ENCODE measurements at regions not wholly inside any gene's neighbourhood (a gene's known extent, or its start where the extent isn't known, plus 50 kb on each side); places are given as distances from the start of the nearest gene placed in this dataset.

GRCh38 chr18:55819448-55819847 is 231.5 kb upstream of the TCF4 start:
- Mint-ChIP-seq H3K4me3 (no peak overlapping the region), H3K36me3 (no peaks in the 10 kb centered on the region)
- no peaks in the 10 kb centered on the region for H3K27me3 ChIP-seq (ENCODE audit: insufficient read depth, low read length)

GRCh38 chr18:55818284-55818683 is 230.3 kb upstream of the TCF4 start:
- intact Hi-C loops (cut with micrococcal nuclease), result no loop called here
- POLR2A ChIA-PET (ENCODE audit: partially characterized antibody), result no interaction called here
- CTCF ChIA-PET (ENCODE audit: partially characterized antibody), result no interaction called here

More at GRCh38 chr18:55819448-55819847, 231.5 kb upstream of the TCF4 start:
- Histone ChIP-seq H3K36me3 (ENCODE audit: insufficient read depth, low read length) (no peaks in the 10 kb centered on the region), H3K9me3 (ENCODE audit: control insufficient read depth in 1 of 2, low read length in 2 of 2) (no peaks in the 10 kb centered on the region), H3K27ac (ENCODE audit: low read depth, low read length) (no peak overlapping the region), H3K4me3 (ENCODE audit: low read length in 2 of 2) (no peak overlapping the region), H3K4me1 (ENCODE audit: insufficient read depth, low read length) (no peaks in the 10 kb centered on the region)
- no peak overlapping the region for H3K27ac Mint-ChIP-seq
- intact Hi-C loops (cut with micrococcal nuclease), result no loop called here
- ChIA-PET CTCF (ENCODE audit: partially characterized antibody) (no interaction called here), POLR2A (ENCODE audit: partially characterized antibody) (no interaction called here)
- H3K4me1 Mint-ChIP-seq, result no peaks in the 10 kb centered on the region
- H3K27me3 Mint-ChIP-seq, result no peaks in the 10 kb centered on the region
- H3K9me3 Mint-ChIP-seq, result peaks cover 0 to 3% (median 1%) of the 10 kb centered on the region in 8 donors
- DNase-seq, result no peak

GRCh38 chr18:55811925-55812324 is 223.9 kb upstream of the TCF4 start:
- ChIA-PET POLR2A (ENCODE audit: partially characterized antibody) (no interaction called here), CTCF (ENCODE audit: partially characterized antibody) (no interaction called here)
- no peak for DNase-seq
- Histone ChIP-seq H3K9me3 (ENCODE audit: control insufficient read depth in 1 of 2, low read length in 2 of 2) (no peaks in the 10 kb centered on the region), H3K27ac (ENCODE audit: low read depth, low read length) (no peak overlapping the region), H3K4me1 (ENCODE audit: insufficient read depth, low read length) (no peaks in the 10 kb centered on the region), H3K36me3 (ENCODE audit: insufficient read depth, low read length) (no peaks in the 10 kb centered on the region), H3K4me3 (ENCODE audit: low read length in 2 of 2) (no peak overlapping the region), H3K27me3 (ENCODE audit: insufficient read depth, low read length) (no peaks in the 10 kb centered on the region)
- Mint-ChIP-seq H3K27ac (no peak overlapping the region), H3K4me3 (no peak overlapping the region), H3K9me3 (peaks cover 0 to 6% (median under 1%) of the 10 kb centered on the region in 8 donors), H3K27me3 (no peaks in the 10 kb centered on the region), H3K4me1 (no peaks in the 10 kb centered on the region), H3K36me3 (no peaks in the 10 kb centered on the region)
- intact Hi-C loops (cut with micrococcal nuclease), result no loop called here

More at GRCh38 chr18:55818284-55818683, 230.3 kb upstream of the TCF4 start:
- no peak for DNase-seq
- no peaks in the 10 kb centered on the region for H3K4me1 ChIP-seq (ENCODE audit: insufficient read depth, low read length)
- no peak overlapping the region for H3K27ac ChIP-seq (ENCODE audit: low read depth, low read length)
- no peaks in the 10 kb centered on the region for H3K27me3 ChIP-seq (ENCODE audit: insufficient read depth, low read length)
- no peak overlapping the region for H3K4me3 ChIP-seq (ENCODE audit: low read length in 2 of 2)
- Mint-ChIP-seq H3K36me3 (no peaks in the 10 kb centered on the region), H3K27me3 (no peaks in the 10 kb centered on the region), H3K4me3 (no peak overlapping the region), H3K9me3 (peaks cover 0 to 7% (median 1%) of the 10 kb centered on the region in 8 donors), H3K4me1 (no peaks in the 10 kb centered on the region), H3K27ac (no peak overlapping the region)
- no peaks in the 10 kb centered on the region for H3K9me3 ChIP-seq (ENCODE audit: control insufficient read depth in 1 of 2, low read length in 2 of 2)
- H3K36me3 ChIP-seq (ENCODE audit: insufficient read depth, low read length), result no peaks in the 10 kb centered on the region

- Mint-ChIP-seq H3K27ac (no peak overlapping the region), H3K36me3 (no peaks in the 10 kb centered on the region), H3K4me3 (no peak overlapping the region), H3K27me3 (no peaks in the 10 kb centered on the region), H3K4me1 (no peaks in the 10 kb centered on the region), H3K9me3 (peaks cover 2 to 14% (median 5%) of the 10 kb centered on the region in 8 donors)
- intact Hi-C loops (cut with micrococcal nuclease), result no loop called here
- POLR2A ChIA-PET (ENCODE audit: partially characterized antibody), result no interaction called here
- no peaks in the 10 kb centered on the region for H3K36me3 ChIP-seq (ENCODE audit: insufficient read depth, low read length)
- H3K27me3 ChIP-seq (ENCODE audit: insufficient read depth, low read length), result no peaks in the 10 kb centered on the region
- no peak overlapping the region for H3K27ac ChIP-seq (ENCODE audit: low read depth, low read length)
- H3K4me1 ChIP-seq (ENCODE audit: insufficient read depth, low read length), result no peaks in the 10 kb centered on the region
- CTCF ChIA-PET (ENCODE audit: partially characterized antibody), result no interaction called here
- H3K9me3 ChIP-seq (ENCODE audit: control insufficient read depth in 1 of 2, low read length in 2 of 2), result no peaks in the 10 kb centered on the region
- no peak for DNase-seq
- no peak overlapping the region for H3K4me3 ChIP-seq (ENCODE audit: low read length in 2 of 2)
Observed at GRCh38 chr18:55805666-55806065, 217.7 kb upstream of the TCF4 start.

GRCh38 chr18:55795101-55795669 is 207.2 kb upstream of the TCF4 start:
- no peaks in the 10 kb centered on the region for H3K4me1 ChIP-seq (ENCODE audit: insufficient read depth, low read length)
- intact Hi-C loops (cut with micrococcal nuclease), result no loop called here
- peaks cover 0 to 13% (median 4%) of the 10 kb centered on the region in 8 donors for H3K9me3 Mint-ChIP-seq
- no peaks in the 10 kb centered on the region for H3K27me3 Mint-ChIP-seq
- H3K27me3 ChIP-seq (ENCODE audit: insufficient read depth, low read length), result no peaks in the 10 kb centered on the region
- no peak overlapping the region for H3K27ac Mint-ChIP-seq
- CTCF ChIA-PET (ENCODE audit: partially characterized antibody), result no interaction called here
- H3K4me3 ChIP-seq (ENCODE audit: low read length in 2 of 2), result no peak overlapping the region
- H3K27ac ChIP-seq (ENCODE audit: low read depth, low read length), result no peak overlapping the region
- no peaks in the 10 kb centered on the region for H3K4me1 Mint-ChIP-seq
- no peaks in the 10 kb centered on the region for H3K9me3 ChIP-seq (ENCODE audit: control insufficient read depth in 1 of 2, low read length in 2 of 2)
- POLR2A ChIA-PET (ENCODE audit: partially characterized antibody), result no interaction called here
- H3K36me3 ChIP-seq (ENCODE audit: insufficient read depth, low read length), result no peaks in the 10 kb centered on the region
- H3K4me3 Mint-ChIP-seq, result no peak overlapping the region
- DNase-seq, result no peak
- H3K36me3 Mint-ChIP-seq, result no peaks in the 10 kb centered on the region

GRCh38 chr18:55794288-55795052 is 206.5 kb upstream of the TCF4 start:
- H3K36me3 Mint-ChIP-seq, result no peaks in the 10 kb centered on the region
- POLR2A ChIA-PET (ENCODE audit: partially characterized antibody), result no interaction called here

GRCh38 chr18:55790296-55790695 is 202.3 kb upstream of the TCF4 start:
- no peaks in the 10 kb centered on the region for H3K36me3 Mint-ChIP-seq
- ChIA-PET POLR2A (ENCODE audit: partially characterized antibody) (no interaction called here), CTCF (ENCODE audit: partially characterized antibody) (no interaction called here)
- H3K27ac ChIP-seq (ENCODE audit: low read depth, low read length), result no peak overlapping the region
- no peaks in the 10 kb centered on the region for H3K36me3 ChIP-seq (ENCODE audit: insufficient read depth, low read length)
- H3K4me1 Mint-ChIP-seq, result no peaks in the 10 kb centered on the region
- no peak overlapping the region for H3K4me3 Mint-ChIP-seq
- no peaks in the 10 kb centered on the region for H3K4me1 ChIP-seq (ENCODE audit: insufficient read depth, low read length)
- no peaks in the 10 kb centered on the region for H3K9me3 ChIP-seq (ENCODE audit: control insufficient read depth in 1 of 2, low read length in 2 of 2)
- H3K4me3 ChIP-seq (ENCODE audit: low read length in 2 of 2), result no peak overlapping the region
- DNase-seq, result no peak
- intact Hi-C loops (cut with micrococcal nuclease), result no loop called here
- peaks cover 0 to 8% (median 5%) of the 10 kb centered on the region in 8 donors for H3K9me3 Mint-ChIP-seq
- H3K27me3 Mint-ChIP-seq, result no peaks in the 10 kb centered on the region
- H3K27ac Mint-ChIP-seq, result no peak overlapping the region
- no peaks in the 10 kb centered on the region for H3K27me3 ChIP-seq (ENCODE audit: insufficient read depth, low read length)

More at GRCh38 chr18:55794288-55795052, 206.5 kb upstream of the TCF4 start:
- H3K27ac ChIP-seq (ENCODE audit: low read depth, low read length), result no peak overlapping the region
- DNase-seq, result no peak
- H3K4me1 Mint-ChIP-seq, result no peaks in the 10 kb centered on the region
- H3K27me3 ChIP-seq (ENCODE audit: insufficient read depth, low read length), result no peaks in the 10 kb centered on the region
- CTCF ChIA-PET (ENCODE audit: partially characterized antibody), result no interaction called here
- H3K27me3 Mint-ChIP-seq, result no peaks in the 10 kb centered on the region
- H3K4me1 ChIP-seq (ENCODE audit: insufficient read depth, low read length), result no peaks in the 10 kb centered on the region
- H3K9me3 ChIP-seq (ENCODE audit: control insufficient read depth in 1 of 2, low read length in 2 of 2), result no peaks in the 10 kb centered on the region
- H3K27ac Mint-ChIP-seq, result peak overlapping the region in 1 of 7 donors; percentile 76
- intact Hi-C loops (cut with micrococcal nuclease), result no loop called here
- H3K36me3 ChIP-seq (ENCODE audit: insufficient read depth, low read length), result no peaks in the 10 kb centered on the region
- H3K4me3 ChIP-seq (ENCODE audit: low read length in 2 of 2), result no peak overlapping the region
- H3K4me3 Mint-ChIP-seq, result no peak overlapping the region
- H3K9me3 Mint-ChIP-seq, result peaks cover 0 to 13% (median 5%) of the 10 kb centered on the region in 8 donors
